Stimulated activated naive CD4-positive, alpha-beta T cell (primary cell): ENCODE measurements at regions not wholly inside any gene's neighbourhood (a gene's known extent, or its start where the extent isn't known, plus 50 kb on each side); places are given as distances from the start of the nearest gene placed in this dataset.
"Not testable (repeated sequence)": the region's sequence is repeated elsewhere in the genome, so short reads cannot be mapped to it uniquely, and the experiment has no call there.

Experiments used
- DNase-seq, 6 experiments: peaks; one replicate each; lab custom pipeline; 2025; lab: John Stamatoyannopoulos, UW

- DNase-seq, result no peak
These were observed 722.6 kb downstream of the GATA3 start for GRCh38 chr10:8776926-8777622.

DNA sequence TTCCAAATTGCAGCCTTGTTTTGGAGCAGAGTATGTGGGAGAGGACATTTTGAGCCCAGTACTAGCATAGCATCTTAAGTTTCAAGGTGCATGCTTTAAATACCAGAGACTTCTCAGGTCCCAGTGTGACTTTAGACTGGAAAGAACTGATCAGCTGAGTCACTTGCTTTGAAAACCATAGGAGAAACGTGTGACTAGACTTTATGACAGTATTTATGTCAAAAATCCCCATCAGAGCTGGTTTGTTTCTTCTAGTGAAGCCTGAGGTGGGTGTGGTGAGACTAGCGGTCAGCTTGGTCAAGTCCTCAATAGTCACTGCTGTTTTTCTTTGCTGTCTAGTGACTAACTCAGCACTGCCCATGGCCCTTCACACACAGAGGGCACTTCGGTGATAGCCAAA lies 724.2 kb downstream of the GATA3 start:
- DNase-seq, result no peak

DNA sequence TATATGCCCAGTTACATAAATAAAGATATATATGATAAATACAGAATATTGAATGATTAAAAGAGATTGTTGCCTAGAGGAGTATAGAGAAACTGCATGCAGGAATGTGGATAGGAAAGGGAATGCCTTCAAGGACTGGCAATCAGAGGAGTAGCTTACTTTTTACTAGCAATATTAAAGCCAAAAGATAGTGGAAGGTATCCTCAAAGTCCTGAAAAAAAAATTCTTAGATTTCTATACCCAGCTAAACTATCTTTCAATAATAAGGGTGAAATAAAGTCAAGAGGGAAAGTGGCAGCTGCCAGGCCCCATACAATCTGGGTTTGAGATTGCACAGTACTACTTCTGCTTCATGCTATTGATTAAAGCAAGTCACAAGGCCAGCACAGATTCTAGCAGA lies 733.2 kb downstream of the GATA3 start:
- no peak for DNase-seq

GRCh38 chr10:8790390-8790789 lies 735.9 kb downstream of the GATA3 start:
- DNase-seq, result no peak

- DNase-seq, result no peak
These were observed 740.4 kb downstream of the GATA3 start for GRCh38 chr10:8794860-8795259.

GRCh38 chr10:8800426-8800825 lies 745.9 kb downstream of the GATA3 start:
- DNase-seq, result no peak

- DNase-seq, result no peak
These were observed 749.5 kb downstream of the GATA3 start for GRCh38 chr10:8803992-8804391.

DNA sequence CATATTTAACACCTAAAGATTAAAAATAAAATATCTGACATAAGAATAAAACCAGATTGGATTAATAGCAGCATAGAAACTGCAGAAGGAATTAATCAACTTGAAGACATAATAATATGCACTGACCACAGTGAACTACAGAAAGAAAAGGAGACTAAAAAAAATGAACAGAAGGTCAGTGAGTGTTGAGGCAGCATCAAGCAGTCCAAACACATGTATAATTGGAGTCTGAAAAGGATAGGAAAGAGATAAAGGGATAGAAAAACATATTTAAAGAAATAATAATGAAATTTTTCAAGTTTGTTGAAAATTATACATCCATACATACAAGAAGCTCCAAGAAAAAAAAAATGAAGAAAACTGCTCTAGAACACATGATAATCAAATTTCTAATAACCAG lies 756.2 kb downstream of the GATA3 start:
- DNase-seq, result no peak

- DNase-seq, result no peak
These were observed 756.7 kb downstream of the GATA3 start for GRCh38 chr10:8811201-8811600.

DNA sequence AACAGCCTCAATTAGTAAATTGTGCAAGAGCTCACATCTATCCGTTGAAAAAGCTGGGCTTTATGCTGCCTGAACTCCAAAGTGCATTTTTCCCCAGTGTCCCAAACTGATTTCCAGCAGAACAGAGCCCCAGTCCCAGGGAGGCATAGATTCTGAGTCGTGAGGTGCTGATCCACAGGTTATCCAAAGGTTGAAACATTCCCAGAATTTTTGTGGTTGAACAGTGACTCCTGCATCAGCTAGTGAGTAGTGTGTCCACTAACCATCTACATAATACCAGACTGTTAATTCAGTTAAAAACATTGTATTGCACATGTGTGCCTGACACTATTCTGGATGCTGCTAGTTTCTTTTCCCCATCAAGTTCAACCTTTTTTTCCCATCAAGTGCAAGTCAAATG lies 761.5 kb downstream of the GATA3 start:
- DNase-seq, result no peak

DNA sequence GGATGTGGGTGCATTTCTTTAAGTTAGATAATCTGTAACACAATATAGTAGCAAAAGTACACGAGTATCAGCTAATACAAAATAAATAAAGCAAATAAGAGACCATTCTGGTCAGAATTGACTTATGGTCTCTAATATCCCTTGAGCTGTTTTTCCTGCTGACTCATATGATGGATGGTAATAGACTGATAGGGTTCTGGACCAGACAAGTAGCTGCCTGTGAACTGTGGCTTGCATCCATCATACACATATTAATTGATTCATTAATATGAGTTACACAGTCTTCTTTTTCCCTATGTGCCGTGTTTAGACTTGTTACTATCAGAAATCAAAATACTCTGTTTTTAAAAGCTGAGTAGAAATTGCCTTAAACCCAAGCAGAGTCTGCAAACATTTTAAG lies 762.8 kb downstream of the GATA3 start:
- DNase-seq, result no peak

DNA sequence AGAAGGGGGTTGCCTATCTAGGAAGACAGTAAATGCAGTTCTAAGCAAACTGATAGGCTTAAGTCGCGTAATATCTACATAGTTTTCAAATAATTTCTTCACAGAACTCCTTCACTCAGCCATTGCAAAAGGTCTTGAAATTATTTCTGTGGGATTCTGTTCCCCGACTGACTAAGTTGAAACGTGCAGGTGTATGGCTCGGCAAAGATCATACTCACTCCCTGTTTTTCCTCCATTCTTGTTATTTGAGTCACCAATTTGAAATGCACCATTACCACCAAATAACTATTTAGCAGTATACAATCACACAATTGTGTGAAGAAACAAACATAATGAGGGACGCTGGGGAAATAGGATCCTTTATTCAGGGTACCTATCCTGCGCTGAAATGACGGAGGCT lies 771.1 kb downstream of the GATA3 start:
- DNase-seq, result no peak

GRCh38 chr10:8829592-8829991 lies 775.1 kb downstream of the GATA3 start:
- no peak for DNase-seq

DNA sequence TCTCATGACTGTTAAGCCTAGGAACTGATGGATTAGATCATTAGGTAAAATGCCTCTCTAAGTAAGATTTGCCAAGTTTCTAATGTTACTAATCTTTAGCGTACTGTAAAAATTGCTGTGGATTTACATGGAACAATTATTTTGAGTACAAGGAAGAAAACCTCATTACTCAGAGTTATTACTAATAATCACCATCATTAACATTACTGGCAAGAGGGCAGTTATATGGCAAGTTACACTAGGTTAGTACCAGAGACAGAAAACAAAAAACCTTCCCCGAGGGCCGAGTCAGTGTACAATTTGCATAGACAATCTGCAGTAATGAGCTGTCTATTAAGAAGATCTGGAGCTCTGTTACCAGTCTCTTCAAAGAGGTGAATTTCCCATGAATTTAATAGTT lies 775.6 kb downstream of the GATA3 start:
- DNase-seq, result no peak

DNA sequence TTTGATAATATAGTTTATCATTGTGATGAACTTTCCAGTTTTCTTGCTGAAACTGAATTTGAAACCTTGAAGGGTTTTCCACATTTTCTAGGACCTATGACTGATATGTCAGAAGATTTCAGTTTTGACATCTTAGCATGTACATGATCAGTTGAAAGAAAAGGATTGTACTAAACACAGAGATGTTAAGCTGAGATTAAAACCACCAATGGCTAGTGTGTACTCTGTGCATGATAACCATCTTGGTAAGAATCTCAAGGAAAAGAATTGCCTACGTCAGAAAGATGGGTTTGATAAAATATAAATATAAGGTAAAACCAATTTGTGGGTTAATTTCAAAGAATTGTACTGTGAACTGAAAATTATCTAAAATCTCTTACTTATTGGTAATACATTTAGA lies 776.4 kb downstream of the GATA3 start:
- no peak for DNase-seq

GRCh38 chr10:8835453-8836167 lies 781.1 kb downstream of the GATA3 start:
- no peak for DNase-seq

- no peak for DNase-seq
These were observed 785.9 kb downstream of the GATA3 start for GRCh38 chr10:8840356-8840755.

DNA sequence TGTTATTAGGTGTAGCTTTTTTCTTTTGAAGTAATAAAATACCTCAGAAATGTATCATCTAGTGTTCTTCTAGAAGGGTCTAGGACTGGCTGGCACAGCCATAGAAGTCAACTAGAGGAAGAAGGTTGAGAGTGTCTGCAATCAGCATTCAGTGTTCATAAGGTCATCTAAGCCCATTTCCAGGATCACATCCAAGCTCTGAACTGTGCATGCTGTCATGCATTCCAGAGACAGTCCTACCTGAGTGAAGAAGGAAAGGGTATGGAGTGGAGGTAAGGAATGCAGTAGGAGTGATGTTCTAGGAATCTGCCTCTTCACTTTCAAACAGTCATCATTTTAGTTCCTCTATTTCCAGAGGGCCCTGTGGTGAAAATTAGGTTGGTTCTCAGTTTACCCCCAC lies 789.7 kb downstream of the GATA3 start:
- no peak for DNase-seq

DNA sequence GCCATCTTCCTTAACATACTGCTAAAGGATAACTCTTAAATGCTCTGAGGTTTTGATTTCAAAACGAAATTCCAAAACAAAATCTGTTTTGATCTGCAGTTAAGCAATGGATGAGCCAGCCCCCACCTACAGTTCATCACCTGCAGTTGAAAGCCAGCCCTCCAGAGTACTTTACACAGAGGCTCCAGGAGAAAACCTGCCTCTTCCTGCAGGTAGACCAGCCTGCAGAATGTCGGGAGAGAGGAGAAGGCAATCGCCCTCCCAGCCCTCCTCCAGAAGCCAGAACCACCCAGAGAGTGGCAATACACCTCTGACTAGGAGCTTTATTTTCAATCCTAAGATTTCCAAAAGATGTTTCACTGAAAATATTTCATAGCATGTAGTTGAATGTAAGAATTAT lies 798.1 kb downstream of the GATA3 start:
- no peak for DNase-seq

- DNase-seq, result no peak
These were observed 798.6 kb downstream of the GATA3 start for GRCh38 chr10:8853048-8853447.

- DNase-seq, result not testable (repeated sequence)
These were observed 814.4 kb downstream of the GATA3 start for GRCh38 chr10:8868924-8869323.

- DNase-seq, result no peak
These were observed 818.8 kb downstream of the GATA3 start for GRCh38 chr10:8873310-8873709.

GRCh38 chr10:8874268-8874667 lies 819.8 kb downstream of the GATA3 start:
- DNase-seq, result no peak

DNA sequence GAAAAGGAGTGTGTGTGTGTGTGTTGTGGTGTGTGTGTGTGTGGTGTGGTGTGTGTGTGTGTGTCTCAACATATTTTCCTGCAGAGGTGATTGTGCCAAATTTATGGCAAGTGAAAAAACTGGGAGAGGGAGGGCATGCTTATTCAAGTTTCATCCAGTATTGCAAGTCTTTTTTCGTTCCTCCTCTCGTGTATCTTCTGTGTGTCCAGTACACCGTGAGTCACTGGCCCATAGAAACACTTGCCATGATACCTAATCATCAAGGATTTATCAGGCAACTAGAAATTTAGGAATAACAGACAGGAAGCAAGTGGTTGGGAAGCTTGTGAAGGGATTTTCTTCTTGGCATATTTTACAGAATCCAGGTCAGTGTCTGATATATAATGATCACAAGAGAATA lies 820.5 kb downstream of the GATA3 start:
- DNase-seq, result no peak
